Fibroblast of lung (primary cell): ENCODE measurements at regions not wholly inside any gene's neighbourhood (a gene's known extent, or its start where the extent isn't known, plus 50 kb on each side); places are given as distances from the start of the nearest gene placed in this dataset.

Experiments used
- DNase-seq, 2 donors: peaks; one replicate each; pipeline versions ENCODE4 v3.0.0 to v3.0.0-alpha.2; 2010; ENCODE audit warnings: low read depth in 2 of 2
- H2AFZ ChIP-seq: 2 replicates; pipeline ENCODE4 v1.5.1; 2012; ENCODE audit warnings: low read length, control low read depth, inconsistent platforms
- H3K27ac ChIP-seq: 2 replicates; pipeline ENCODE4 v1.5.1; 2011; ENCODE audit warnings: low read length, control low read depth; ENCODE audit not compliant: insufficient read depth
- H3K27me3 ChIP-seq: 2 replicates; pipeline ENCODE4 v1.5.1; 2011; ENCODE audit warnings: mild to moderate bottlenecking, low read length; ENCODE audit not compliant: control insufficient read depth, insufficient read depth
- H3K36me3 ChIP-seq: 2 replicates; pipeline ENCODE4 v1.5.1; 2011; ENCODE audit warnings: low read length; ENCODE audit not compliant: control insufficient read depth, insufficient read depth
- H3K4me1 ChIP-seq: 2 replicates; pipeline ENCODE4 v1.5.1; 2011; ENCODE audit warnings: low read length; ENCODE audit not compliant: control insufficient read depth, insufficient read depth; ENCODE audit errors: extremely low read depth
- H3K4me2 ChIP-seq: 2 replicates; pipeline ENCODE4 v1.5.1; 2011; ENCODE audit warnings: low read length, control low read depth; ENCODE audit not compliant: insufficient read depth; ENCODE audit errors: extremely low read depth
- H3K4me3 ChIP-seq, 4 experiments: fragments of 200-600 bp in 1 of 4; sonication (generic) in 1 of 4; replicated peaks in 1 of 4; 2 replicates each; pipeline ENCODE4 v1.5.1; 2011 to 2016; ENCODE audit warnings: low read length in 4 of 4, low read depth in 3 of 4, mild to moderate bottlenecking in 3 of 4, control low read depth in 2 of 4, inconsistent platforms in 1 of 4, mixed read lengths in 1 of 4; ENCODE audit not compliant: insufficient read depth in 1 of 4; ENCODE audit errors: control extremely low read depth in 1 of 4
- H3K79me2 ChIP-seq: 2 replicates; pipeline ENCODE4 v1.5.1; 2012; ENCODE audit warnings: mild to moderate bottlenecking, low read length, inconsistent platforms; ENCODE audit not compliant: control insufficient read depth, insufficient read depth
- H3K9ac ChIP-seq: 2 replicates; pipeline ENCODE4 v1.5.1; 2011; ENCODE audit warnings: mild to moderate bottlenecking, low read length, control low read depth; ENCODE audit not compliant: insufficient read depth
- H3K9me3 ChIP-seq: 2 replicates; pipeline ENCODE4 v1.5.1; 2012; ENCODE audit warnings: low read depth, low read length; ENCODE audit not compliant: control insufficient read depth, insufficient read depth
- H4K20me1 ChIP-seq: 2 replicates; pipeline ENCODE4 v1.5.1; 2011; ENCODE audit warnings: low read length; ENCODE audit not compliant: control insufficient read depth, insufficient read depth; ENCODE audit errors: extremely low read depth
- EZH2 ChIP-seq: IDR thresholded peaks from 2 replicates; pipeline ENCODE4 v1.5.1; 2012; ENCODE audit warnings: low read length, control low read depth, mild to moderate bottlenecking; ENCODE audit errors: missing control alignments
- TF ChIP-seq, protein P1 (sequence below), 2 donors: IDR thresholded peaks in 1 of 2; conservative IDR thresholded peaks in 1 of 2; 1 replicate in 1 of 2; 2 replicates in 1 of 2; pipeline ENCODE4 v1.5.1; 2011 to 2012; ENCODE audit warnings: low read length in 2 of 2, control low read depth in 1 of 2, inconsistent platforms in 1 of 2, low read depth in 1 of 2, mild to moderate bottlenecking in 1 of 2

GRCh38 chr3:171960159-171960558 lies 79.2 kb upstream of the FNDC3B start:
- Histone ChIP-seq H3K4me2 (no peak overlapping the region), H3K36me3 (no peaks in the 10 kb centered on the region), H2AFZ (no peak overlapping the region), H3K9ac (no peak overlapping the region), H3K4me1 (no peaks in the 10 kb centered on the region), H3K27ac (no peak overlapping the region), H3K4me3 (no peak overlapping the region), H4K20me1 (no peaks in the 10 kb centered on the region), H3K9me3 (no peaks in the 10 kb centered on the region), H3K27me3 (no peaks in the 10 kb centered on the region), H3K79me2 (no peaks in the 10 kb centered on the region)
- no peak for DNase-seq
- TF ChIP-seq, protein P1, sequence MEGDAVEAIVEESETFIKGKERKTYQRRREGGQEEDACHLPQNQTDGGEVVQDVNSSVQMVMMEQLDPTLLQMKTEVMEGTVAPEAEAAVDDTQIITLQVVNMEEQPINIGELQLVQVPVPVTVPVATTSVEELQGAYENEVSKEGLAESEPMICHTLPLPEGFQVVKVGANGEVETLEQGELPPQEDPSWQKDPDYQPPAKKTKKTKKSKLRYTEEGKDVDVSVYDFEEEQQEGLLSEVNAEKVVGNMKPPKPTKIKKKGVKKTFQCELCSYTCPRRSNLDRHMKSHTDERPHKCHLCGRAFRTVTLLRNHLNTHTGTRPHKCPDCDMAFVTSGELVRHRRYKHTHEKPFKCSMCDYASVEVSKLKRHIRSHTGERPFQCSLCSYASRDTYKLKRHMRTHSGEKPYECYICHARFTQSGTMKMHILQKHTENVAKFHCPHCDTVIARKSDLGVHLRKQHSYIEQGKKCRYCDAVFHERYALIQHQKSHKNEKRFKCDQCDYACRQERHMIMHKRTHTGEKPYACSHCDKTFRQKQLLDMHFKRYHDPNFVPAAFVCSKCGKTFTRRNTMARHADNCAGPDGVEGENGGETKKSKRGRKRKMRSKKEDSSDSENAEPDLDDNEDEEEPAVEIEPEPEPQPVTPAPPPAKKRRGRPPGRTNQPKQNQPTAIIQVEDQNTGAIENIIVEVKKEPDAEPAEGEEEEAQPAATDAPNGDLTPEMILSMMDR (conservative IDR thresholded peaks at IDR 0.05 in 1 of 2, IDR thresholded peaks at IDR 0.05 in 1 of 2; ENCODE audit: low read depth in 1 of 2, low read length in 2 of 2): no peak
- TF ChIP-seq EZH2: no peak

- Histone ChIP-seq H4K20me1 (no peaks in the 10 kb centered on the region), H3K4me1 (peaks cover 6% of the 10 kb centered on the region), H3K9ac (no peak overlapping the region), H3K36me3 (no peaks in the 10 kb centered on the region), H3K4me2 (no peak overlapping the region), H3K9me3 (no peaks in the 10 kb centered on the region), H3K4me3 (no peak overlapping the region), H3K27me3 (no peaks in the 10 kb centered on the region), H3K79me2 (no peaks in the 10 kb centered on the region), H2AFZ (no peak overlapping the region), H3K27ac (no peak overlapping the region)
- TF ChIP-seq, protein P1 (conservative IDR thresholded peaks at IDR 0.05 in 1 of 2, IDR thresholded peaks at IDR 0.05 in 1 of 2; ENCODE audit: low read depth in 1 of 2, low read length in 2 of 2): no peak
- TF ChIP-seq EZH2: no peak
- no peak for DNase-seq
These were observed 77.1 kb upstream of the FNDC3B start for GRCh38 chr3:171962137-171962720.

- Histone ChIP-seq H3K4me1 (peaks cover 12% of the 10 kb centered on the region), H4K20me1 (no peaks in the 10 kb centered on the region), H3K4me3 (no peak overlapping the region), H3K27me3 (no peaks in the 10 kb centered on the region), H3K79me2 (no peaks in the 10 kb centered on the region), H2AFZ (no peak overlapping the region), H3K27ac (no peak overlapping the region), H3K9ac (no peak overlapping the region), H3K9me3 (no peaks in the 10 kb centered on the region), H3K36me3 (no peaks in the 10 kb centered on the region), H3K4me2 (no peak overlapping the region)
- TF ChIP-seq, protein P1 (conservative IDR thresholded peaks at IDR 0.05 in 1 of 2, IDR thresholded peaks at IDR 0.05 in 1 of 2; ENCODE audit: low read depth in 1 of 2, low read length in 2 of 2): no peak
- no peak for TF ChIP-seq EZH2
- no peak for DNase-seq
These were observed 75.8 kb upstream of the FNDC3B start for GRCh38 chr3:171963546-171963945.
